ENCODE measurements at regions not wholly inside any gene's neighbourhood (a gene's known extent, or its start where the extent isn't known, plus 50 kb on each side); places are given as distances from the start of the nearest gene placed in this dataset.

DNA sequence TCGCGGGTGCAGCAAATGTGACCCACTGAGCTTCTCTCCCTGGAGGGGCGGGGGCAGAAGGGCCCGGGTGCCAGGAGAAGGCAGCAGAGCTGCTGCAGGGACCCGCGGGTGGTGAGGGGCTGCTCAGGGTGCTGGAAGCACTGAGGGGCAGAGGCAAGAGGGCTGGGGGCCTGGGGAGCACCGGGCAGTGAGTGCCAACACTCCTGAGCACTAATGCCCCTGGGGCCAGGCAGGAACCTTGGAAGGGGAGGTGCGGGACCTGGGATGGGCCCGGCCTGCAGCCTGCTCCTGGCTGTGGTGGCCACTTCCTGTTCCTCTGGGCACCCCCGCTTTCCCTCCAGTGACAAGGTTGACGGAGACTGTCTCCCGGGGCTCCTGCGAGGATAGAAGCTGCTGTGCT, 66.5 kb upstream of the ADRA2C start:
- Mint-ChIP-seq H3K27ac (no peak overlapping the region), H3K9me3 (peaks cover 6 to 16% (median 11%) of the 10 kb centered on the region in 3 donors), H3K27me3 (peaks cover 15% of the 10 kb centered on the region), H3K4me3 (no peak overlapping the region), H3K4me1 (no peaks in the 10 kb centered on the region), H3K36me3 (no peaks in the 10 kb centered on the region)

DNA sequence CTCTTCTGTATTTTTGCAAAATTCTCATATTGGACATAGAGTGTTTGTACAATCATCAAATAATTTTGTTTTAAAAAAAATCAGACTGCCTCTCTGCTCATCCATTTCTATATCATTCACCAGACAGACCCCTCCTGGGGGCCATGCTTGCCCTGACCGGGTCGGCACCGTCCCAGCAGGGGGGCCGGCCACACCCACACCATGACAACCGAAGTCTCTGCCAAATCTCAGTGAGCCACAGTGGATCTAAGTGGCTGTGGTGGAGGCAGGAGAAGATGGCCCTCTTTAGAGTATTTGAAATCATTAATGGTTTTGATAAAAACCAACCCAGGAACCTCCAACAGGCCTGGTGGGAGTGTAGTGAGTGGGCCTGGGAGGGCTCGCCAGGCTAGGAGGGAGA, 66.9 kb upstream of the ADRA2C start:
- peaks cover 13% of the 10 kb centered on the region for H3K27me3 Mint-ChIP-seq
- no peaks in the 10 kb centered on the region for H3K36me3 Mint-ChIP-seq
- H3K4me3 Mint-ChIP-seq: no peak overlapping the region
- H3K9me3 Mint-ChIP-seq: peaks cover 7 to 16% (median 11%) of the 10 kb centered on the region in 3 donors
- no peak overlapping the region for H3K27ac Mint-ChIP-seq
- H3K4me1 Mint-ChIP-seq: no peaks in the 10 kb centered on the region

DNA sequence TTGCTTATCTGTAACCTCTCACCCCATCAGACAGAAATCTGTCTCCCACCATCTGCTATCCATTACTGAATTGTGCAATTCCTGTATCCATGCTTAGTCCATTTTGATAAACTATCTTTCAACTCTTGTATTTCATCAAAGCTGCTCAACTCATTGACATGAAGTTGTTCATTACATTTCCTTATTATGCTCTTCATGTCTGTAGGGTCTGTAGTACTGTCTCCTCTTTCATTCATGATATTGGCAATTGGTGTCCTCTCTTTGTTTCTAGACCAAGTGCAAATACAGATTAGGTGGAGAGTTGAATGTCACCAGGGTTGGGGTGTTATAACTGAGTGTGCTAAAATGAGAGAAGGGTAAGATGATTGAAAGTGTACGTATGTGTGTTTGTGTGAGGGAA, 69.2 kb upstream of the ADRA2C start:
- Mint-ChIP-seq H3K27ac (no peak overlapping the region), H3K9me3 (peaks cover 7 to 16% (median 11%) of the 10 kb centered on the region in 3 donors), H3K4me1 (no peaks in the 10 kb centered on the region), H3K4me3 (no peak overlapping the region), H3K36me3 (no peaks in the 10 kb centered on the region), H3K27me3 (peaks cover 13% of the 10 kb centered on the region)

DNA sequence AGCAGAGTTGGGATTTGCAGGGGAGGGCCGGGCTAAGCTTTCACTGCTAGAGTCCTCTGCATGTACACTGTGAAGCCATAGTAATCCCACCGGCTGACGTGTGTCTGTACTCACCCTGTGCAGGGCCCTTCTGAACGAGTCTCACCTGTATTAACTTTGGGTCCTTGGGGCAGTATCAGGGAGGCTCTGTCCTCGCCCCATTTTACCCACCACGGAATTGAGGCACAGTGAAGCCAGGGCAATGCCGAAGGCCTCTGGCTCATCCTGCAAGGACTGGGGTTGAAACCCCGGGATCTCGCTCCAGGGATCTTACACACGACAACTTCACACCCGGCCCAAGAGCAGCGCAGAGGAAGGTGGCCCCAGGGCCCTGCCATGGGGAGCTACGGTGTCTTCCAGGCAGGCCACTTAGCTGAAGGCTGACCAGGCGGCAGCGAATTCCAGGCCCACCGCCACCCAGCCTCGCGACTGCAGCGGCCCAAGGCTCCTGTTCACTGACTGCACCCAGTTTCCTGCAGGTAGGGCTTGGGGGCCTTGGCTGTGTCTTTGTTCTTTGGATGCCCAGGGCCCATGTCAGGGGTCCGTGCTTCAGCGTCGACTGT, 75.5 kb upstream of the ADRA2C start:
- Mint-ChIP-seq H3K4me3 (no peak overlapping the region), H3K9me3 (peaks cover 0 to 4% (median 1%) of the 10 kb centered on the region in 3 donors), H3K27ac (no peak overlapping the region), H3K4me1 (no peaks in the 10 kb centered on the region), H3K27me3 (peaks cover 4% of the 10 kb centered on the region), H3K36me3 (peaks cover 3% of the 10 kb centered on the region)

DNA sequence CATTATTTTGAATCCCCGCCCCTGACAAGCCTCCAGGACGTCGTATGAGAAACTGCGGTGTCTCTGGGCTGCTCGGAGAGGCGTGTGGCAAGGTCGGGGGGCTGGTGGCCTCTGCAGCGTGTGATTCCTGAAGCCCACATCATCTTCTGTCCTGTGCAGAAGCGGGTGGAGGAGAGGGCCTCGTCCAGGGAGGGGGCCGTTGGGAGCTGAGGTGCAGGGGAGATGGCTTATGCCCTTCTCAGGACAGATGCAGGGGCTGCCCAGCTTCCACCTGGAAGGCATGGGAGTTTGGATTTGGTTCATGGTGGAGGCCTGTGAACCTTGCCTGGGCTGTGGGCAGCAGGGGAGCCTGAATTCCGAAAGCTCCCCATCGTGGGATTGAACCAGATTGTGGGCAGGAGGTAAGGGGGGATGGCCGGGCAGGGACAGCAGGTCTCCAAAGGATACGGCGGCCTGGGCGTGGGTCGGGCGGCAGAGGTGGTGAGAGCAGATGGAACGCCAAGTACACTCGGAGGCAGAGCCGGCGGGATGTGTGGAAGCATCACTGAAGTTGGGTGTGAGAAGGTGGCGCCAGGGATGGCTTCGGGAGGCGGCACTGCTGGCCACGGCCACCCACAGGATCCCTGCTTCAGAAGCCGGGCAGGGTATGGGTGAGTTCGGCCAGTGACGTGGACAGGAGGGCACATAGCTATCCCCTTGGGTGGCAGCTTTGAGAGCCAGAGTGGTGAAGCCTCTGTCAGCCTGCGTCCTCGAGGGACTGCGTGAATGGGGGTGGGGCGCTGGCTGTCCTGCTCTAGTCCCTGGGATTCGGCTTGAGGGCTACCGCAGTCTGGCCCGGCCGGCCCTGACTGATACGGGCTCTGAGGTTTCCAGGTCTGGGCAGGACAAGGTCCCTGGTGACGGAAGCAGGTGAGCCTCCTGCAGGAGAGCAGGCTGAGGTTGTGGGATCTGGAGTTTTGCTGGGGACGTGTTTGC, 76.3 kb upstream of the ADRA2C start:
- peaks cover 0 to 1% (median 0%) of the 10 kb centered on the region in 3 donors for H3K9me3 Mint-ChIP-seq
- H3K4me3 Mint-ChIP-seq: no peak overlapping the region
- no peaks in the 10 kb centered on the region for H3K4me1 Mint-ChIP-seq
- H3K27me3 Mint-ChIP-seq: peaks cover 7% of the 10 kb centered on the region
- H3K36me3 Mint-ChIP-seq: peaks cover 3% of the 10 kb centered on the region
- H3K27ac Mint-ChIP-seq: no peak overlapping the region

DNA sequence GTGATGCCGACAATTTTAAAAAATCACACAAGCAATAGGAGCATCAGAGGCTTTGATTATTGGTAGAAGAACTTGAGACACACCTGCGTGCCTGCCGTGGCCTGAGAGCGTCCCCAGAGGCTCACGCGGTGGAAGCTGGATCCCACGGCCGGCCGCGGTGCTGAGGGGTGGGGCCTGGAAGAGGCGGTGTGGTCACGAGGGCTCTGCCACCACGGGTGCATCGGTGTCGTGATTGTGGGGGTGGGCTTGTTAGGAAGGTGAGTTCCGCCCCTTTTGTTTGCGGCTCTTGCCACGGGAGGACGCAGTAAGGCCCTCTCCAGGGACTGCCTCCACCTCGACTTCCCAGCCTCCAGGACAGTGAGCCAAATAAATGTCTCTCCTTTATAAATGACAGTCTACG, 77.2 kb upstream of the ADRA2C start:
- H3K4me3 Mint-ChIP-seq: no peak overlapping the region
- peaks cover 7% of the 10 kb centered on the region for H3K27me3 Mint-ChIP-seq
- H3K36me3 Mint-ChIP-seq: peaks cover 4% of the 10 kb centered on the region
- H3K27ac Mint-ChIP-seq: no peak overlapping the region
- H3K4me1 Mint-ChIP-seq: no peaks in the 10 kb centered on the region
- no peaks in the 10 kb centered on the region for H3K9me3 Mint-ChIP-seq

DNA sequence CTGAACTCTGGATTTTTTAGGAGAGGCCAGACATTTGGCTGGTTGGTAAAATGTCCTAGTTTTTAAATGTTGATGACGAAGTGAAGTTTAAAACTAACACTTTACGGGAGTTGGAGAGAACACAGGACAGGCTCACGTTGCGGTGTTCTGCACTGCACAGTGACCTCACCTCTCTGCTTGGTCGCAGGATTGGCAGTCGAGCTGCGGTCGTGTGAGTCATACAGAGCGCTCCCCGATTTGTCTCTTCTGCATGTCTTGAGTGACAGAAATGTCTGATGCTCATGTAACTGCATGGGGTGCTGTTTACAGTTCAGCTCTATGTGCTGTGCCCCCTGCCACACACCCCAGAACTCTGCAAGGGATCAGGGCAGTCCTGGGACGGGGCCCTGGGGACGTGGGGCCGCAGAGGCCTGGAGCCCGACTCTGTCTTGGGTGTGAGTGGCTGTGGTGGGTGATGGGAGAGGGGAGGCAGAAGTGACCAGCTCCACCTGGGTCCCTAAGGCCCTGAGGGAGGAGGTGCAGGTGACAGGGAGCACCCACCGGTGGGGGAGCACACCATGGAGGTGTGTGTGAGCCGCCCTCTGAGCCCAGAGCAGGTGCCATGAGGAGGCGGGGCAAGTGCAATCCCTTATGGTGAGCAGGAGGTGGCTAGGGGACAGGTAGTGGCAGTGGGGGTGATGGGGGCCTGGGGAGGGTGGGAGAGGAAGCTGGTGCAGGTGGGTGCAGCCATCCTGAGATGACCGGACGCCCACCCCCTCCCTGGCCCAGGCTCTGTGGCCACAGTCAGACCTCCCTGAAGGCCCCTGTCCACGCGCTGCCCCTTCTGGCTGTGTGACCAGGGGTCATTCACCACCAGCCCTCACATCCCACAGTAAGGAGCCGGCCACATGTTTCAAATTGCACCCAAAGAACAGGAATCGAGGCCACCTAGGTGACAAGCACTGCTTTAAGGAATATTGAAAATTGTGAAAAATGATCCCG, 77.9 kb upstream of the ADRA2C start:
- H3K4me1 Mint-ChIP-seq: no peaks in the 10 kb centered on the region
- no peaks in the 10 kb centered on the region for H3K9me3 Mint-ChIP-seq
- H3K36me3 Mint-ChIP-seq: peaks cover 4% of the 10 kb centered on the region
- peaks cover 6% of the 10 kb centered on the region for H3K27me3 Mint-ChIP-seq
- H3K4me3 Mint-ChIP-seq: no peak overlapping the region
- no peak overlapping the region for H3K27ac Mint-ChIP-seq

DNA sequence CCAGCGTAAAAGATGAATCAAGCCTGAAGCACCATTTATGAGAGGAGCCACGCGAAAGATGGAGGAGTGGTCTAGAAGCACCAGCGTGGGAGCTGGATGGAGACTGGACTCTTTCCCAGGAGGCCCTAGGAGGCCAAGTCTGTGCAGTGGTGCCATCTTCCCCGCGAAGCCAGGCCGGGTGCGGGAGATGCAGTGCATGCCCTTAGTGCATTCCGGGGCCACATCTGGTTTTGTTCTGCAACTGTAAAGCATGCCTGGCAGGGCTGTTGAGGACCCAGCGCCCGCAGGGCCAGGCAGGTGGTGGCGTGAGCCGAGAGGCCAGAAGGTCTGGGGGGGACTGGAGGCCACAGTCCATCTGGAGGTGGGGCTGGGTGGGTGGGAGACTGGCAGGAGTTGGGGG, 78.6 kb upstream of the ADRA2C start:
- peaks cover 7% of the 10 kb centered on the region for H3K27me3 Mint-ChIP-seq
- peaks cover 4% of the 10 kb centered on the region for H3K36me3 Mint-ChIP-seq
- H3K4me1 Mint-ChIP-seq: no peaks in the 10 kb centered on the region
- H3K4me3 Mint-ChIP-seq: no peak overlapping the region
- no peak overlapping the region for H3K27ac Mint-ChIP-seq
- H3K9me3 Mint-ChIP-seq: no peaks in the 10 kb centered on the region

DNA sequence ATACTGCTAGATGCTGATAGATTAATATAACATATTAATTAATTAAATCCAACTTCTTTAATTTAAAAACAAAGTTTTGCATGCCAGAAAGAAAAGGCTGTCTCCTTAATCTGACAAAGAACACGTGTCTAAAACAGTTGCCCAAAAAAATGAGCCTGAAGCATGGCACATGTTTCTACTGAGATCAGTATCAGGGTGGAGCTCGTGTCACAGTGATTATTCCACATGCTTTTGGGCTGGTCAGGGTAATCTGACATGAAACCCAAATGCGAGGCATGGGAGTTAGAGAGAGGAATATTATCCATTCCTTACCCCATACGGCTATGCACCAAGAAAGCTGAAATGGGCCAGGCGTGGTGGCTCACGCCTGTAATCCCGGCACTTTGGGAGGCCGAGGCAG, 79.4 kb upstream of the ADRA2C start:
- Mint-ChIP-seq H3K9me3 (no peaks in the 10 kb centered on the region), H3K27me3 (peaks cover 9% of the 10 kb centered on the region), H3K27ac (no peak overlapping the region), H3K4me3 (no peak overlapping the region), H3K4me1 (no peaks in the 10 kb centered on the region), H3K36me3 (peaks cover 2% of the 10 kb centered on the region)

DNA sequence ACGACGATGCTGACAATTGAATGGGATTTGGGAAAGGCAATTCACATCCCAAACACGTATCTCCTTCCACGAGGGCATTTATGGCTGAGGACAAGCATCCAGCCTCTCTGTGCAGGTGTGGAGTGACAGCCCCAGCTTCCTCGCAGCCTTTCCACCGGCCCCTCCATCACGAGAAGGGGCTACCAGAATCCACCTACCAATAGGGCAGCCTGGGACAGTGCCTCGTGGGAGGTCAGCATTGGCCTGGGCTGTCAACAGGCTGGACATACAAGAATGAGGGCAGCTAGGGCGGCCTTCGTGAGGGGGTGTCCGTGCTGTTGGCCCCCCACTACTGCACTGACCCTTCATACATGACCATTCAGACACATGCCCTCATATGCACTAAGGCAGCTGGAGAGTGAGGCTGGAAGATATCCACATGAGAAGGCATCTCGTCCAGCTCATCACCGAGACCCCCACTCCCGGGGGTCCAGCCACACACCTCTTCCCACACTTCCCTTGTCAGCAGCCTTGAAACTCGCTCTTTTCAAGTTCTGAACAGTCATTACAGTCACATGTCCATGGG, 81.0 kb upstream of the ADRA2C start:
- Mint-ChIP-seq H3K27ac (no peak overlapping the region), H3K36me3 (peaks cover 1% of the 10 kb centered on the region), H3K27me3 (peaks cover 9% of the 10 kb centered on the region), H3K4me3 (no peak overlapping the region), H3K9me3 (no peaks in the 10 kb centered on the region), H3K4me1 (no peaks in the 10 kb centered on the region)

DNA sequence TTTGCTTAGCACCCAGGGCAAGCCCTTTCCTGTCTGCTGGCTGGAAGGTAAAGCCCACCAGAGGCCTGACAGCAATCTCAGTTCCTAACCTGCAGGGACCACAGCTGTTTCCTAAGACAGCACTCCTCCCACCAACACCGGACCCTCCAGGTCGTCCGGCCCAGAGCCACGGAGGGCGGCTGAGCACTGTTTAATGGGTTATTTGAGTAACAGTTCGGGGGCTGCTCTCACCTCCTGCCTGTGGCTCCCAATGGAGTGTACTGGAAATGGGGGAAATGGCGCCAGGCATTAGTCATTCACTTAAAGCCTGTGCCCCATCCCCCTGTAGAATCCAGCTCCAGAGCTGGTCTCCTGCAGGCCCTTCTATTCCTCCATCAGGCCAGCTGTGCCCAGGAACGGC, 81.6 kb upstream of the ADRA2C start:
- Mint-ChIP-seq H3K4me3 (no peak overlapping the region), H3K9me3 (no peaks in the 10 kb centered on the region), H3K4me1 (no peaks in the 10 kb centered on the region), H3K27ac (no peak overlapping the region), H3K36me3 (peaks cover 1% of the 10 kb centered on the region), H3K27me3 (peaks cover 8% of the 10 kb centered on the region)

DNA sequence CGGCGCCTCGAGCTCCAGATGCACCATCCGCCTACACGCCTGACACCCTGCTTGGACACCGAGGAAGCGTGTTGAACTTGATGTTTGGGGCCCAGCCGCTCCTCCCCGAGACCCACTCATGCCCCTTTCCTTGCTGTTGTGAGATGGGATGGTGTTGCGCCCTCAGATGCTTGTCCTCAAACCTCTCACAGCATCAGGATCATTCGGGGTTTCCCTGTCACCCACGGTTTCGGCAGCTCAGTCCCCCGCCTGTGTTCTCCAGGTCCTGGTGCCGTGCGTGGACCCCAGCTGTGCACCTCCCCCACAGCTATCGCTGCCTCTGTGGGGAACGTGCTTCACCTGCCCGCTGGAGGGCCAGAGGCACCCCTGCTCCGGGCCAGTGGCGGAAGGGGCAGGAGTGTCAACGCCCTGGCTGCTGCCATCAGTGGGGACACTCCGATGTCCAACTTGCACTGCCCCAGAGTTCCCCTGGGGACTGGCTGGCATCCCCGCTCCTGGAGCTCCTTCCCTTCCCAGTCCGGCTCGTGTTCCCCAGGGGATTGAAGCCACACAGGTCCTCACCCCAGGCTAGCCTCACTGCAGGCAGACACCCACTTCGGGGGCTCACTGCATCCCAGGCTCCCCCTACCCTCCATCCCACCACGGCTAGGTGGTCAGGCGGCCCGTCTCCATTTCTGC, 82.3 kb upstream of the ADRA2C start:
- H3K4me3 Mint-ChIP-seq: no peak overlapping the region
- no peaks in the 10 kb centered on the region for H3K4me1 Mint-ChIP-seq
- H3K27me3 Mint-ChIP-seq: peaks cover 8% of the 10 kb centered on the region
- no peaks in the 10 kb centered on the region for H3K9me3 Mint-ChIP-seq
- H3K36me3 Mint-ChIP-seq: peaks cover 1% of the 10 kb centered on the region
- no peak overlapping the region for H3K27ac Mint-ChIP-seq

DNA sequence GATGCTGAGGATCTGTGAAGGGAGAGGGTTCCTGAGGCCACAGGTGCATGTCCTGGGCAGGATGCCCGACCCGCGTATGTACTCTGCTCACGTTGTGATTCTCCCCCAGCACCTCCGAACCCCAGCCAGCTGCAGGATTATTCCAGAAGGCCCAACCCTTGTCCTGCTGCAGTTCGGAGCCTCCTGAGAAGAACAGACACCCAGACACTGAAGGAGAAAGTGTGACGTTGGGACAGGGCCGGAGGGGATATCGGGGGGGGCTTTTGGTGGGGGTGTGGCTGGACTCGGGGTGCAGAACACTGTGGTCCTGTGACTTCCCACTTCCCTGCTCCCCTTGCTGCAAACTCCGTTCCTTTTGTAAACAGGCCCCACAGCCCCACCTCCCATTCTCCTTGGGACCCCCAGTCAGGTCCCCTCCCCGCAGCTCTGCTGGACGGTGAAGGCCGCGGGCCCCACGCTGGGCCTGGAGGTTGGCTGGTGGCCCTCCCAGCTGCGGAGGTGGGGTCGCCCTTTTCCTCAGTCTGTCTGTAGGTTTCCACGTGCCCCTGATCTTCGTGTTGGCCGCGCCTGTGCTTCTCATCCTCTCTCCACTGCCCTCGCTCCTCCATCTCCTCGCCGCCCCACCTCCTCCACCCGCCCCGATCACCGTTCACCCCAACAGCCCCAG, 83.0 kb upstream of the ADRA2C start:
- Mint-ChIP-seq H3K27ac (no peak overlapping the region), H3K4me1 (no peaks in the 10 kb centered on the region), H3K36me3 (peaks cover 1% of the 10 kb centered on the region), H3K4me3 (no peak overlapping the region), H3K27me3 (peaks cover 8% of the 10 kb centered on the region), H3K9me3 (no peaks in the 10 kb centered on the region)

Data from IgD-negative memory B cell (primary cell).